DMS114 treated with DMSO at 0.1 percent for 48 hours (cell line): ENCODE measurements at regions not wholly inside any gene's neighbourhood (a gene's known extent, or its start where the extent isn't known, plus 50 kb on each side); places are given as distances from the start of the nearest gene placed in this dataset.
A peak's percentile ranks its signal among the peaks of the same experiment; 100 is the strongest.

Experiments
- DNase-seq: peaks from one replicate; lab custom pipeline; 2025; ENCODE audit not compliant: unreplicated experiment; lab: John Stamatoyannopoulos, UW

GRCh38 chr12:91811481-91812287 lies 334.0 kb downstream of the BTG1 start:
- DNase-seq, result peak; percentile 35

- no peak for DNase-seq
Observed at GRCh38 chr12:91810531-91811451, 334.9 kb downstream of the BTG1 start.

- DNase-seq, result no peak
Observed at GRCh38 chr12:91810077-91810476, 335.6 kb downstream of the BTG1 start.

- DNase-seq, result no peak
Observed at GRCh38 chr12:91805031-91805430, 340.6 kb downstream of the BTG1 start.

- DNase-seq, result no peak
Observed at GRCh38 chr12:91804533-91804932, 341.1 kb downstream of the BTG1 start.

GRCh38 chr12:91801048-91801447 lies 344.6 kb downstream of the BTG1 start:
- DNase-seq, result no peak

GRCh38 chr12:91793676-91794075 lies 352.0 kb downstream of the BTG1 start:
- no peak for DNase-seq

GRCh38 chr12:91792597-91792996 lies 353.0 kb downstream of the BTG1 start:
- DNase-seq, result no peak

GRCh38 chr12:91786499-91787272 lies 359.0 kb downstream of the BTG1 start:
- no peak for DNase-seq

- no peak for DNase-seq
Observed at GRCh38 chr12:91785655-91786498, 359.8 kb downstream of the BTG1 start.

GRCh38 chr12:91781114-91781513 lies 364.5 kb downstream of the BTG1 start:
- no peak for DNase-seq

GRCh38 chr12:91778938-91779400 lies 366.7 kb downstream of the BTG1 start:
- DNase-seq, result no peak

- DNase-seq, result no peak
Observed at GRCh38 chr12:91778091-91778832, 367.4 kb downstream of the BTG1 start.

GRCh38 chr12:91777268-91777992 lies 368.2 kb downstream of the BTG1 start:
- DNase-seq, result no peak

- DNase-seq, result no peak
Observed at GRCh38 chr12:91774434-91774921, 371.2 kb downstream of the BTG1 start.

GRCh38 chr12:91773749-91774429 lies 371.8 kb downstream of the BTG1 start:
- no peak for DNase-seq

GRCh38 chr12:91772411-91772810 lies 373.2 kb downstream of the BTG1 start:
- no peak for DNase-seq

GRCh38 chr12:91769736-91770135 lies 375.9 kb downstream of the BTG1 start:
- DNase-seq, result no peak
